Neural progenitor cell (in vitro differentiated cells): ENCODE measurements at regions not wholly inside any gene's neighbourhood (a gene's known extent, or its start where the extent isn't known, plus 50 kb on each side); places are given as distances from the start of the nearest gene placed in this dataset.

Source experiments
- EZH2 ChIP-seq: fragments of 200-600 bp; sonication (generic); IDR thresholded peaks from 2 replicates; pipeline ENCODE4 v1.6.1; 2017; ENCODE audit warnings: antibody characterized with exemption, mild to moderate bottlenecking, moderate library complexity
- EZH2phosphoT487 ChIP-seq: fragments of 200-600 bp; sonication (generic); IDR thresholded peaks from 2 replicates; pipeline ENCODE4 v1.6.1; 2017; ENCODE audit warnings: antibody characterized with exemption
- TF ChIP-seq, protein P1 (sequence below): fragments of 200-600 bp; sonication (generic); IDR thresholded peaks from 2 replicates; pipeline ENCODE4 v1.5.1; 2017; ENCODE audit warnings: antibody characterized with exemption, mild to moderate bottlenecking

DNA sequence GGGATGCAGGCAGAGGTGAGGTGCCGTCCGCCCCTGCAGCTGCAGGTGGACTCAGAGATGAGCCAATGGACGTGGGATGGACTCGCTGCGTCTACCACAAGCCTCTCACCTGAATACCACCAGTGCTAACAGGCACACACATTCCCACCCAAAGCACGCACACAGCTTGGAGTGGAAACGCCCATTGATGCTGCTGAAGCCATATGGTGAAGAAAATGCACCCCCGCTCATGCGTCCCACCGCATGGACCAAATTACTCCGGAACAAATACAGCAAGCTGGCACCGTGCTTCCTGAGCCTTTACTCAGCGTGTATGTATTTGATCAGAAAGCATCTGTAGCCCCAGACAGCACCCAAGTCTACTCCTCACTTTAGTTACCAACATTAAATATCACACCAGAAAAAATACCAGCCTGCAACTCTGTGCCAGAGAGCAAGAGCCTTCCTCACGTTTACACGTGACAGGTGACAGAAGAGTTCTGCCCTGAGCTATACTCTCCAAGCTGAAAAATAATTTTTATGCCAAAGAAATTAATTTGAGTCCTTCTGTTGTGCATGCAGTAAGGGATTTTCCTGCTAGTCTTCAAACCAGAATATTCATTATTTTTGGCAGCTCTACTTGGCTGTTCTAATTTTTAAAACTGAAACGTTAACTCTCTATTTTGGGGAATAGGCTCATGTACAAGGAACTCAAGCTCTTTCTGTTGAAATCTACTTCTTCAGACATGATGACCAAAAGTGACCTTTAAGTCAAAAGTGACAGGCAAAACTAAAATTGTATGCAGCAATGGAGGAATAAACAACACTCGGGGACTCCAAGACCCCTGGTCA is 58.2 kb upstream of the SYNDIG1 start:
- TF ChIP-seq, protein P1, sequence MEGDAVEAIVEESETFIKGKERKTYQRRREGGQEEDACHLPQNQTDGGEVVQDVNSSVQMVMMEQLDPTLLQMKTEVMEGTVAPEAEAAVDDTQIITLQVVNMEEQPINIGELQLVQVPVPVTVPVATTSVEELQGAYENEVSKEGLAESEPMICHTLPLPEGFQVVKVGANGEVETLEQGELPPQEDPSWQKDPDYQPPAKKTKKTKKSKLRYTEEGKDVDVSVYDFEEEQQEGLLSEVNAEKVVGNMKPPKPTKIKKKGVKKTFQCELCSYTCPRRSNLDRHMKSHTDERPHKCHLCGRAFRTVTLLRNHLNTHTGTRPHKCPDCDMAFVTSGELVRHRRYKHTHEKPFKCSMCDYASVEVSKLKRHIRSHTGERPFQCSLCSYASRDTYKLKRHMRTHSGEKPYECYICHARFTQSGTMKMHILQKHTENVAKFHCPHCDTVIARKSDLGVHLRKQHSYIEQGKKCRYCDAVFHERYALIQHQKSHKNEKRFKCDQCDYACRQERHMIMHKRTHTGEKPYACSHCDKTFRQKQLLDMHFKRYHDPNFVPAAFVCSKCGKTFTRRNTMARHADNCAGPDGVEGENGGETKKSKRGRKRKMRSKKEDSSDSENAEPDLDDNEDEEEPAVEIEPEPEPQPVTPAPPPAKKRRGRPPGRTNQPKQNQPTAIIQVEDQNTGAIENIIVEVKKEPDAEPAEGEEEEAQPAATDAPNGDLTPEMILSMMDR: no peak
- TF ChIP-seq EZH2: no peak
- no peak for TF ChIP-seq EZH2phosphoT487
